ENCODE measurements at regions not wholly inside any gene's neighbourhood (a gene's known extent, or its start where the extent isn't known, plus 50 kb on each side); places are given as distances from the start of the nearest gene placed in this dataset.

- peak; percentile 12 to 48 for DNase-seq (ENCODE audit: low read depth in 2 of 2)
These were observed 66.2 kb upstream of the IRF2BP2 start for GRCh38 chr1:234676103-234676594.

GRCh38 chr1:234675572-234675971 is 65.6 kb upstream of the IRF2BP2 start:
- no peak for DNase-seq (ENCODE audit: low read depth in 2 of 2)

GRCh38 chr1:234675006-234675405 is 65.0 kb upstream of the IRF2BP2 start:
- no peak for DNase-seq (ENCODE audit: low read depth in 2 of 2)

GRCh38 chr1:234674218-234674815 is 64.3 kb upstream of the IRF2BP2 start:
- DNase-seq (ENCODE audit: low read depth in 2 of 2) = no peak

- no peak for DNase-seq (ENCODE audit: low read depth in 2 of 2)
These were observed 62.6 kb upstream of the IRF2BP2 start for GRCh38 chr1:234672349-234673135.

GRCh38 chr1:234670967-234671626 is 61.1 kb upstream of the IRF2BP2 start:
- DNase-seq (ENCODE audit: low read depth in 2 of 2) = no peak

GRCh38 chr1:234669499-234669898 is 59.5 kb upstream of the IRF2BP2 start:
- no peak for DNase-seq (ENCODE audit: low read depth in 2 of 2)

- no peak for DNase-seq (ENCODE audit: low read depth in 2 of 2)
These were observed 58.6 kb upstream of the IRF2BP2 start for GRCh38 chr1:234668577-234668955.

GRCh38 chr1:234667600-234668576 is 57.9 kb upstream of the IRF2BP2 start:
- no peak for DNase-seq (ENCODE audit: low read depth in 2 of 2)

- DNase-seq (ENCODE audit: low read depth in 2 of 2) = no peak
These were observed 56.8 kb upstream of the IRF2BP2 start for GRCh38 chr1:234666761-234667160.

GRCh38 chr1:234665975-234666605 is 56.1 kb upstream of the IRF2BP2 start:
- DNase-seq (ENCODE audit: low read depth in 2 of 2) = no peak

- no peak for DNase-seq (ENCODE audit: low read depth in 2 of 2)
These were observed 52.2 kb upstream of the IRF2BP2 start for GRCh38 chr1:234662148-234662547.

- DNase-seq (ENCODE audit: low read depth in 2 of 2) = no peak
These were observed 51.4 kb upstream of the IRF2BP2 start for GRCh38 chr1:234661317-234661928.

- DNase-seq (ENCODE audit: low read depth in 2 of 2) = no peak
These were observed 50.7 kb upstream of the IRF2BP2 start for GRCh38 chr1:234660536-234661316.

Measured in stimulated activated CD4-positive, alpha-beta T cell treated with anti-CD3 and anti-CD28 coated beads, Interleukin-12 subunit alpha, Interleukin-12 subunit beta, amount 100 ng/mL, for 24 hours (primary cell).